Astrocyte of the spinal cord (primary cell): ENCODE measurements at regions not wholly inside any gene's neighbourhood (a gene's known extent, or its start where the extent isn't known, plus 50 kb on each side); places are given as distances from the start of the nearest gene placed in this dataset.

Experiments
- DNase-seq: peaks from one replicate; pipeline ENCODE4 v3.0.0; 2011; ENCODE audit warnings: low read depth, low spot score
- H3K4me3 ChIP-seq: 2 replicates; pipeline ENCODE4 v1.5.1; 2011; ENCODE audit warnings: low read depth, mild to moderate bottlenecking, low read length, moderate library complexity
- CTCF ChIP-seq: IDR thresholded peaks from 2 replicates; pipeline ENCODE4 v1.5.1; 2012; ENCODE audit warnings: low read depth, mild to moderate bottlenecking, low read length, inconsistent platforms
- in situ Hi-C: cut with HindIII; loops from 2 replicates; pipeline ENCODE4 v1.10.0; 2017; ENCODE audit warnings: low sequenced_read_pairs

DNA sequence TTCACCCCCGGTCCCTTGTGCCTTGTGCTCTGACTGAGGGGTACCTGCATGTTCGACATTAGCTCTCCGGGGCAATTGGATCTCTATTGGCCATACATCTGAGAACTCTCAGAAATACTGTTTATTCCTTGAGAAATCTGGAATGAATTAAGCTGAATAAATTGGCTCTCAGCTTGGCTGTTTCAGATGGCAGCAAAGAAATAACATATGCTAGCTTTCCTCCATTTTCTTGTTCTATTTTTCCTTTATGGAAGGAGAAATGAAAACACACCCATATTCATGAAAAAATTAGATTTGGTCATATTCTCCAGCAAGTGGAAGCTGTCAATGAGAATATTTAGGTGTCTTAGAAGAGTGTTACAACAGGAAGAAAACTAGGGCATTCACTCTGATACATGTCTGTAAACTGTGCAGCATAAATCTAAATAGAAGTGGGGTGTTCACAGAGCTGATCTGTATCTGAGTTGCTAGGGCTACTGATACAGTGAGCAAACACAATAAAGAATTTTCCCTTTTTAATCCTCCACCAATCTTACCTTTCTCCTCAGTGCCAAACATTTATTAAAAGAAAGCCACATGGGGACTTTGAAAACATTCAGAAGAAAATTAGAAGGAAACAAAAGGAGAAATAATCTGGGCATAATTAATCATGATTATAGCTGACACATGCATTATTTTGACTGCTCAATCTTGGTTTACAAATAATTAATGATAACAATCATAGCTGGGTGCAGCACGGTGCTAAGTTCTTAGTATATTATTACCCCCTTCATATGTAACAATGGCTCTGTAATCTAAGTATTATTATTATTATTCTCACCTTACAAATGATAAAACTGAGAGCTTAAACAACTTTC, 671.9 kb upstream of the USP24 start:
- no peak for TF ChIP-seq CTCF
- in situ Hi-C loops = no loop called here

DNA sequence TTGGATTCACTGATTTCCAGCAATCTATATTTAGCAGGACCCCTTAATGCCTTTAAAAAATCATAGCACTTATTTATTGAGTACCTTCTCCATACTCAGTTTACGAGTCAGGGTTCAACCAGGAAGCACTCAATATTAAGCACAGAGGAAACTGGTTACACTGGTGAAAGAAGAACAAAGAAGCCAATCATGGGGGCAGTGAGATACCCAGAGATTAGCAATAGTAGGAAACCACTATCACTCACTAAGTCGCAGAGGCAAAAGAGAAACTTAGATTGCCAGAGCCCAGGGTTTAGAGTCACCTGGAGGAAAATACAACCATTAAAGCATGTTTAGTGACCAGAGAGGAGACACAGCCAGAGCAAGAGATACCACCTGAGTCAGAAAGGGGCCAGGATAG, 670.5 kb upstream of the USP24 start:
- DNase-seq = no peak
- no peak for TF ChIP-seq CTCF
- no peak overlapping the region for H3K4me3 ChIP-seq
- in situ Hi-C loops = no loop called here

More for the DNA sequence above, 671.9 kb upstream of the USP24 start:
- no peak overlapping the region for H3K4me3 ChIP-seq
- no peak for DNase-seq

GRCh38 chr1:55882931-55883330, 667.8 kb upstream of the USP24 start:
- in situ Hi-C loops = no loop called here
- no peak overlapping the region for H3K4me3 ChIP-seq
- DNase-seq = no peak
- no peak for TF ChIP-seq CTCF

DNA sequence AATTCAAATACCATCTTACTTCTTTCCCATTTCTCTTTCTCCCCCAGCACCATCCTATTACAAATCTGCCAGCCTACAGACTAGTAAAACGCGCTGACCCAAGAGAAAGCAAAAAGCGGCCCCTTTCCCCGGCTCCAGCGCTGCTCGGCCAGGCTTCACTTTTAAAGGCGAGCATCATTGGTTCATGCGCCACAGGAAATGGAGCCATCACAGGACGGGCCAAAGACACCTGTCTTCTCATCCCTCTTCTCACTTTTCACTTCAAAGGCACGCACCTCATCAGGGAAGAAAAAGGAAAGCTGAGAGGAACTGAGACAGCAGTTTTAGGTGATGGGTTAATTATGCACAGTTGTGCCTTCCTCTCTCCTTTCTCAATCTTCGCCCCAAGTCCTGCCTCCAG, 664.2 kb upstream of the USP24 start:
- TF ChIP-seq CTCF = no peak
- in situ Hi-C loops = no loop called here
- no peak overlapping the region for H3K4me3 ChIP-seq
- DNase-seq = no peak

DNA sequence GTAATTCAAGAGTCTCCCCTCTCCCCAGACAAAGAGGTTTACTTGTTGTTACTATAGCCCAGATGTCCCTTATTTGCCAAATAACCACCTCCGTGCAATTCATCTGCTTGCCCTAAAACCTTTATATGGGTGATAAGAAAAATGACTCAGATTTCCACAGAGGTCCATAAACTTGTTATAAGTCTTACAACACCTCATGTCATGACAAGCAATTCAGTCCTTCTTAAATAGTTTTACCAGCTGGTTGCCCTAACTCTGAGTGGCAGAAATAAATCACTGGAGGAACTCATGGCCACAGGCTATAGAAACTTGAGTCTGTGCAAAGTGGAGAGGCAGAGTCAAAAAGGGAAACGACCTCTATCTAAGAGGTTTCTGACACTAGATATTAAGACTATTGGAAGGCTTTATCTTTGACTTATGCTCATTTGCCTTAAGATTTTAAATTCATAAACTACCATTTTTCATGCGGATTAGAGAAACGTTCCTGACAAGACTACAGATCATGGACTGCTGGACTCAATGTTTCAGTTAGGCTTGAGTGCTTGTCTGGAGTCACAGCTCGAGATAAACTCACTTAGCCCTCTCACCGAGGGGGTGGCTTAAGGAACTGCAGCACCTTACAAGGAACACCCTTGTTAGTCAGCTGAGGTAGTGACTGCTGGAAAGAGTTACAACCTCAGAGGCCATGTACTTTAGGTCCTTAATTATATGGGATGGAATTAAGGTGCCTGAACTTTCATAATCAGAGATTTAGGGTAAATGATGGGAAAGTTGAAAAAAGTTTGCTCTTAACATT, 662.5 kb upstream of the USP24 start:
- H3K4me3 ChIP-seq = no peak overlapping the region
- in situ Hi-C loops = no loop called here
- no peak for TF ChIP-seq CTCF
- no peak for DNase-seq

DNA sequence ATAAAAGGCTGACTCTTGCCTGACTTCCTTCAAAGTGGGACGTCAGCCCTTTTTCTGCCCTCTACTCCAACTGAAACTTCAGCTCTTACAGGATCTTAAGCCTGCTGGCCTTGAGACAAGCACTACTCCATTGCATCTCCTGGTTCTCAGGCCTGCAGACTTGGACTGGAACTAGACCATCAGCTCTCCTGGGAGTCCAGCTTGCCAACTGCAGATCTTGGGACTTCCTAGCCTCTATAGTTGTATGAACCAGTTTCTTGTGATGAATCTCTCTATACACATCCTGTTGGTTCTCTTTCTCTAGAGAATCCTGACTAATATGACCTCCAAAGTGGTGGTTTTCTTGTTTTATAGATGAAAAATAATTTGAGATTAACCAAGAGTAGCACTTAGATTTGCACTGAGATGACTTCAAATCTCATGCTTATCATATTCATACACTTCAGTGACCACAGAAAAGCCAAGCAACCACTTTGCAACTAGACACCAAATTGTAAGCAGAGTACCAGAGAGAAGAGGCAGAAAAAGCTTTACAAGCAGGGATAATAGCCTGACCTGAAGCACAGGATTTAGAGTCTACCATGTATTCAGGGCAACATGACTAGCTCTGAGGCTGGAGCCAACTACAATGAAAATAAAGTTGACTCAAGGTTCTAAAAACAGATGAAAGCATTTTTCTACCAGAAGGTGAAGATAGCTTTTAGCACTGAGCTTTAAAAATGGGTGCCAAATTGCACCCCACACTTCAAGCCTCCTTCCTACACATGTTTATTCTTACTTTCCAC, 661.3 kb upstream of the USP24 start:
- DNase-seq = no peak
- no peak overlapping the region for H3K4me3 ChIP-seq
- no peak for TF ChIP-seq CTCF
- in situ Hi-C loops = no loop called here
